HL-60 (cell line): ENCODE measurements at regions not wholly inside any gene's neighbourhood (a gene's known extent, or its start where the extent isn't known, plus 50 kb on each side); places are given as distances from the start of the nearest gene placed in this dataset.

ENCODE experiments used
- DNase-seq, 2 experiments: peaks; one replicate each; pipeline ENCODE4 v3.0.0-alpha.2; 2010 to 2020; ENCODE audit warnings: low read depth in 1 of 2, low spot score in 1 of 2
- H3K27ac ChIP-seq: fragments of 250-450 bp; sonication (Bioruptor Pico); replicated peaks from 2 replicates; pipeline ENCODE4 v1.5.1; 2020; ENCODE audit warnings: mild to moderate bottlenecking, moderate library complexity
- H3K27me3 ChIP-seq: fragments of 250-450 bp; sonication (Bioruptor Pico); 2 replicates; pipeline ENCODE4 v1.5.1; 2021; ENCODE audit warnings: mild to moderate bottlenecking, moderate library complexity; ENCODE audit not compliant: insufficient read depth, poor library complexity, severe bottlenecking
- H3K4me3 ChIP-seq: replicated peaks from 2 replicates; pipeline ENCODE4 v1.5.1; 2011; ENCODE audit warnings: mild to moderate bottlenecking, control low read depth, low read length; ENCODE audit not compliant: insufficient read depth
- GABPA ChIP-seq: IDR thresholded peaks from 2 replicates; pipeline ENCODE4 v1.6.1; 2012; ENCODE audit warnings: low read depth
- POLR2AphosphoS5 ChIP-seq: IDR thresholded peaks from 2 replicates; pipeline ENCODE4 v1.6.1; 2012; ENCODE audit warnings: low read depth
- REST ChIP-seq: IDR thresholded peaks from 2 replicates; pipeline ENCODE4 v1.6.1; 2012; ENCODE audit warnings: low read depth; ENCODE audit not compliant: insufficient replicate concordance
- SPI1 ChIP-seq: IDR thresholded peaks from 2 replicates; pipeline ENCODE4 v1.6.1; 2012; ENCODE audit warnings: low read depth, mild to moderate bottlenecking, borderline replicate concordance
- TF ChIP-seq, protein P1 (sequence below): IDR thresholded peaks from one replicate; pipeline ENCODE4 v1.5.1; 2011; ENCODE audit warnings: low read length, control low read depth, inconsistent platforms; ENCODE audit not compliant: insufficient read depth

DNA sequence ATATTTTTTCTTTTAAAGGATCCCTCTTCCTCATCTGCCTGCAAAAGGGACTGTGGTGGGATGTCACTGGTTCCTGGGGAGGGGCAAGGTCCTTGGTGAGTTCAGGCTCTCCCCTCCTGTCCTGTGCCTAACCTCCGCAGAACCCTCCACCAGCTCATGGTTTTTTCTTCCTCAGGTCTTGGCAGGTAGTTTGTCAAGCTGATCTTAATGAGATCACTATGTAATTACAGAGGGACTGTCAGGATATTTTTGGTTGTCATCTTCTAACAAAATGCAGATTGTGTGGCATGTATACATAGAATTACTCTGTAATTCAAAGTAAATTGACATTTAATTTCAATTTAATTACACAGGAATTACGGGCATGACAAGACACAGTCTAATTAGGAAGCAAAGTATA lies 150.3 kb upstream of the SEMA6A start:
- TF ChIP-seq SPI1 (no peak), POLR2AphosphoS5 (no peak), REST (no peak), GABPA (no peak)
- TF ChIP-seq, protein P1, sequence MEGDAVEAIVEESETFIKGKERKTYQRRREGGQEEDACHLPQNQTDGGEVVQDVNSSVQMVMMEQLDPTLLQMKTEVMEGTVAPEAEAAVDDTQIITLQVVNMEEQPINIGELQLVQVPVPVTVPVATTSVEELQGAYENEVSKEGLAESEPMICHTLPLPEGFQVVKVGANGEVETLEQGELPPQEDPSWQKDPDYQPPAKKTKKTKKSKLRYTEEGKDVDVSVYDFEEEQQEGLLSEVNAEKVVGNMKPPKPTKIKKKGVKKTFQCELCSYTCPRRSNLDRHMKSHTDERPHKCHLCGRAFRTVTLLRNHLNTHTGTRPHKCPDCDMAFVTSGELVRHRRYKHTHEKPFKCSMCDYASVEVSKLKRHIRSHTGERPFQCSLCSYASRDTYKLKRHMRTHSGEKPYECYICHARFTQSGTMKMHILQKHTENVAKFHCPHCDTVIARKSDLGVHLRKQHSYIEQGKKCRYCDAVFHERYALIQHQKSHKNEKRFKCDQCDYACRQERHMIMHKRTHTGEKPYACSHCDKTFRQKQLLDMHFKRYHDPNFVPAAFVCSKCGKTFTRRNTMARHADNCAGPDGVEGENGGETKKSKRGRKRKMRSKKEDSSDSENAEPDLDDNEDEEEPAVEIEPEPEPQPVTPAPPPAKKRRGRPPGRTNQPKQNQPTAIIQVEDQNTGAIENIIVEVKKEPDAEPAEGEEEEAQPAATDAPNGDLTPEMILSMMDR: no peak
- no peaks in the 10 kb centered on the region for H3K27me3 ChIP-seq
- DNase-seq: no peak
- no peak overlapping the region for H3K4me3 ChIP-seq
- no peak overlapping the region for H3K27ac ChIP-seq

GRCh38 chr5:116722651-116723050 lies 148.0 kb upstream of the SEMA6A start:
- DNase-seq: no peak
- TF ChIP-seq, protein P1: no peak
- TF ChIP-seq SPI1: no peak
- TF ChIP-seq POLR2AphosphoS5: no peak
- TF ChIP-seq GABPA: no peak
- TF ChIP-seq REST: no peak
- Histone ChIP-seq H3K4me3 (no peak overlapping the region), H3K27me3 (no peaks in the 10 kb centered on the region), H3K27ac (no peak overlapping the region)

DNA sequence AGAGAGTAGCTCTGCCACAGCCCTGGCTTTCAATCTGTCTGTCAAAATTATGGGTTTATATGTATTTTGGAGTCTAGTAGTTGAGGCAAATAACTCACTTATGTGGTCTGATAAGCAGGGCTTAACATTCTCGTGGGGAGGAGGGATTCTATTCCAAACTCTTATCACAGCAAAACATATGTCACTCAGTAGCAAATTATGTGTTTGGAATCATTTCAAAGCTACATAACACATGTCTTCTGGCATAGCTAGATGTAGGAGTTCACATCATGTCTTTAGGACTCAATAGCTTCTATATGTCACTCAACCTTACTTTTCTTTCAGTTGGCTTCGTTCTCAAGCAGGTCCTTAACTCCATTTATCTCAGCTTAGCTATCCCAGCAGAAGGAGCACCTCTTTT lies 144.5 kb upstream of the SEMA6A start:
- Histone ChIP-seq H3K27ac (no peak overlapping the region), H3K4me3 (no peak overlapping the region), H3K27me3 (no peaks in the 10 kb centered on the region)
- no peak for DNase-seq
- no peak for TF ChIP-seq REST

- H3K27me3 ChIP-seq: no peaks in the 10 kb centered on the region
- H3K4me3 ChIP-seq: no peak overlapping the region
- no peak overlapping the region for H3K27ac ChIP-seq
- TF ChIP-seq, protein P1: no peak
- TF ChIP-seq SPI1 (no peak), REST (no peak), POLR2AphosphoS5 (no peak), GABPA (no peak)
- DNase-seq: no peak
These were observed 143.7 kb upstream of the SEMA6A start for GRCh38 chr5:116718317-116718716.
